Tibial nerve (tissue), 4 donors: ENCODE measurements at regions not wholly inside any gene's neighbourhood (a gene's known extent, or its start where the extent isn't known, plus 50 kb on each side); places are given as distances from the start of the nearest gene placed in this dataset.

Source experiments
- EP300 ChIP-seq, 2 donors: sonication (generic); formaldehyde crosslinking; IDR thresholded peaks; one replicate each; pipeline ENCODE4 v1.6.1; 2017; ENCODE audit warnings: antibody characterized with exemption in 2 of 2, mild to moderate bottlenecking in 1 of 2
- POLR2A ChIP-seq, 2 donors: fragments of 450-650 bp; IDR thresholded peaks; one replicate each; pipeline ENCODE4 v1.6.1; 2017; ENCODE audit warnings: antibody characterized with exemption in 2 of 2, mild to moderate bottlenecking in 2 of 2, moderate library complexity in 2 of 2
- TF ChIP-seq, protein P1 (sequence below), 5 experiments: fragments of 200-600 bp in 3 of 5; fragments of 450-650 bp in 2 of 5; sonication (generic) in 3 of 5; IDR thresholded peaks; one replicate each; pipeline ENCODE4 v1.5.1; 2016 to 2019; ENCODE audit warnings: antibody characterized with exemption in 5 of 5, mild to moderate bottlenecking in 3 of 5, moderate library complexity in 2 of 5

DNA sequence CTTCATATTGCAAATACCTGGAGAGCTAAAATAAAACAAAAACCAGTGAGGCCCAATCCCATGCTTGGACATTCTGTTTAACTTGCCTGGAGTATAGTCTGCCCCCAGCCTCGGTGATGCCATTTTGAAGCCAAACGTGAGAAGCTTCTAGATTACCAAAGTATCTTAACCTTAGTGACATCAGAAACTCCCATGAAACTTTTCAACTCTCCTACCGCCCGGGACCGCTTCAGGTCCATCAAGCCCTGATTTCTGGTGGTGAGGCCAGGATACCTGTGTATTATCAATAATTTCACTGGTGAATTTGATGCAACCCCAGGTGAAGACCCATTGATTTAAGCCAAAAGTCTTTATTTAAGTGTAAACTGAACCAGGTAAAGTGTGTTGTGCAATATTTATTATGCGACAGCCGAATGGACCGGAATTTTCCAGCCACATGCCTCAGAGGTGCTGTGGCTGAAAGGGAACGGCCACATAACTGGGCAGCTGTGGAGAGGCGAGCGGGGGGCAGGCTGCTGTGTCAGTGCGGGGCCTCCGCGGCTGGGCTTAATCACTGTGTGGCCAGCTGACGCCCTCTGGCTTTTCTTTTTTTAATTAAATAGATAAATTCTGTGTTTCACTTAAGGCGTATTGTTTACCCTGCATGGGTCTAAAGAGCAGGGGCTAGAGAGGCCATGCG is 385.5 kb upstream of the B3GAT1 start:
- TF ChIP-seq, protein P1, sequence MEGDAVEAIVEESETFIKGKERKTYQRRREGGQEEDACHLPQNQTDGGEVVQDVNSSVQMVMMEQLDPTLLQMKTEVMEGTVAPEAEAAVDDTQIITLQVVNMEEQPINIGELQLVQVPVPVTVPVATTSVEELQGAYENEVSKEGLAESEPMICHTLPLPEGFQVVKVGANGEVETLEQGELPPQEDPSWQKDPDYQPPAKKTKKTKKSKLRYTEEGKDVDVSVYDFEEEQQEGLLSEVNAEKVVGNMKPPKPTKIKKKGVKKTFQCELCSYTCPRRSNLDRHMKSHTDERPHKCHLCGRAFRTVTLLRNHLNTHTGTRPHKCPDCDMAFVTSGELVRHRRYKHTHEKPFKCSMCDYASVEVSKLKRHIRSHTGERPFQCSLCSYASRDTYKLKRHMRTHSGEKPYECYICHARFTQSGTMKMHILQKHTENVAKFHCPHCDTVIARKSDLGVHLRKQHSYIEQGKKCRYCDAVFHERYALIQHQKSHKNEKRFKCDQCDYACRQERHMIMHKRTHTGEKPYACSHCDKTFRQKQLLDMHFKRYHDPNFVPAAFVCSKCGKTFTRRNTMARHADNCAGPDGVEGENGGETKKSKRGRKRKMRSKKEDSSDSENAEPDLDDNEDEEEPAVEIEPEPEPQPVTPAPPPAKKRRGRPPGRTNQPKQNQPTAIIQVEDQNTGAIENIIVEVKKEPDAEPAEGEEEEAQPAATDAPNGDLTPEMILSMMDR (IDR thresholded peaks at IDR 0.05), result no peak
- TF ChIP-seq POLR2A (IDR thresholded peaks at IDR 0.05), result no peak
- TF ChIP-seq EP300 (IDR thresholded peaks at IDR 0.05), result no peak
